ENCODE measurements at regions not wholly inside any gene's neighbourhood (a gene's known extent, or its start where the extent isn't known, plus 50 kb on each side); places are given as distances from the start of the nearest gene placed in this dataset.
"Not testable (repeated sequence)": the region's sequence is repeated elsewhere in the genome, so short reads cannot be mapped to it uniquely, and the experiment has no call there.

DNA sequence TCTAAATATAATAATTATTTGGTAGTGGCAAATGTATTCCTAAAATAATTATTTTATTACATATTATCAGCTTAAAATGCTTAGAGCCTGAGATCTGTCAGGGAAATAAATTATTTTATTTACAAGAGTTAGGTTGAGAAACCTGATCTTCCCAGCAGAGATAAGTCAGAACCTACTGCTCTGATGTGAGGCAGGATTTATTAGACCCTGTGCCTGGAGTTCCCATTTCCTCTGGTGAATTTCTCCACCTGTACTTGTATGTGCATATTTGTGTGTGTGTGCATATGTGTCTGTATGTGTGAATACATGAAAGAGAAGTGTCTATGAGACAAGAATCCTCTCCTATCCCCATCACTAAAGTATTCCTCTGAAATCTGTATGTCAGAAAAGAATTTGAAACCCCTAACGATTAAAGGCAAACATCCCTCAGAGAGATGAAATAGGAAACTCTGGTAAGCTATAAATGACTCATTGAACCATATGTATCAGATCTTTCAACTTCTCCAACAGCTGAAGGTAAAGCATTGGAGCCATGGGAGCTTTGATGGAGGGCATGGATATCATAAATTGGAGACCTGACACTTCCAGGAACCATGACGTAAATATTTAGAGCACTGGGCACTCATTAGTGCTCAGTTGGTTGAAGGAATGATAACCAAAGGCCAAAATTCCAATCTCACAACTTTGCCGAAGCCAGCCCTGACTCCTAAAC, 190.9 kb downstream of the XPNPEP1 start:
- DNase-seq (ENCODE audit: low read depth), result no peak

GRCh38 chr10:109729895-109730294, 193.4 kb downstream of the XPNPEP1 start:
- not testable (repeated sequence) for DNase-seq (ENCODE audit: low read depth)

DNA sequence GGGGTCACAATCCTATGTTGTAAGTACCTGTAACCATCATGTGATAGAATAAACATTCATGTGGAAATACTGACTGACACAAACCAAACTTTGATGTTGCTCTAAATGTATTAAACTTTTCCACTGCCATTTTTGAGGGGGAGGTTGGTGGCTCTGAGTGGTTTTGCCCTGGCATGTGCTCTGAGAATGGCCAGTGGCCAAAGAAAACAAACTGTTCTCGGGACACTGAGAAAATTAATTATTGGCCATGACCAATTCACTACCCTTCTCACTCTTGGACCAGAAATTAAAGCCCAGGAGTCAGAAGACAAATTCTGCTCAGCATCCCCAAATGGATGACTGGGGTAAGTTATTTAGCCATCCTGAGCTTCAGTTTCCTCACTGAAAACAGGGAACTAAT, 195.9 kb downstream of the XPNPEP1 start:
- DNase-seq (ENCODE audit: low read depth), result peak; percentile 77

DNA sequence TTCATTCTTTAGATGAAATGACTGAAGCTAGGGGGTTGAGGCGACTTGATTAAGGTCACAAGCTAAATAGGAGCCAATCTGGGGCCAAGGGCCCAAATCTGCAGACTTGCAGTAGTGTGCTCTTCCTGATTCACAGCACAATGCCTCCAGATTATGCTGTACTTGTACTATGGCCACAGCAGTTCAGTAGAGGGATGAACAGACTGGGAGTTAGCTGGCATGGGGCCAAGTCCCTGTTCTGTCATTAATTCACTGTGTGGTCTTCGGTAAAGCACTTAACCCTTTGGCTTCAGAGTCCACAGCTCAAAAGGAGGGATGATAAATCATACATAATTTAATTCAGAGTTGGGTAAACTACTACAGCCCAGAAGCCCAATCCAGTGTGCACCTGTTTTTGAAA, 196.8 kb downstream of the XPNPEP1 start:
- peak; percentile 61 for DNase-seq (ENCODE audit: low read depth)

DNA sequence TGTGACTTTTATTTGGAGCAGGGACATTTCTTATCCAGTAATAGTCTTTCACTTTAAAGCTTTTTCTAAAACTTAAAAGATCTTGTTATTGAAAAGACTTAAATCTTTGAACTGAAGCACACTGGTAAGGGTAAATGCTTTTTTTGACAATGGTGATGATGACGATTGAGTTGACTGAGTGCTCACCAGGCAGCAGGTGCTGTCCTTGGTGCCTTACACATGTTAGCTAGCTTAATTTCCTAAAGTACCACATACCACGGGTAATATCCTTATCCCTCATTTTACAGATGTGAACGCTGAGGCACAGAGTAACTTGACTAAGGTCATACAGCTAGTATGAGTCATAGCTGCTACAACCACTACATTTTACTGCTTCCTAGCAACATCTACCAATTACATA, 200.0 kb downstream of the XPNPEP1 start:
- DNase-seq (ENCODE audit: low read depth), result no peak

GRCh38 chr10:109721453-109722064, 201.8 kb downstream of the XPNPEP1 start:
- no peak for DNase-seq (ENCODE audit: low read depth)

- DNase-seq (ENCODE audit: low read depth), result no peak
Measured at GRCh38 chr10:109706026-109706560, 217.2 kb downstream of the XPNPEP1 start.

- no peak for DNase-seq (ENCODE audit: low read depth)
Measured at GRCh38 chr10:109701633-109702215, 221.6 kb downstream of the XPNPEP1 start.

- DNase-seq (ENCODE audit: low read depth), result no peak
Measured at GRCh38 chr10:109698882-109699664, 224.2 kb downstream of the XPNPEP1 start.

GRCh38 chr10:109698086-109698485, 225.2 kb downstream of the XPNPEP1 start:
- no peak for DNase-seq (ENCODE audit: low read depth)

GRCh38 chr10:109696981-109697775, 226.1 kb downstream of the XPNPEP1 start:
- no peak for DNase-seq (ENCODE audit: low read depth)

GRCh38 chr10:109696462-109696861, 226.8 kb downstream of the XPNPEP1 start:
- DNase-seq (ENCODE audit: low read depth), result no peak

DNA sequence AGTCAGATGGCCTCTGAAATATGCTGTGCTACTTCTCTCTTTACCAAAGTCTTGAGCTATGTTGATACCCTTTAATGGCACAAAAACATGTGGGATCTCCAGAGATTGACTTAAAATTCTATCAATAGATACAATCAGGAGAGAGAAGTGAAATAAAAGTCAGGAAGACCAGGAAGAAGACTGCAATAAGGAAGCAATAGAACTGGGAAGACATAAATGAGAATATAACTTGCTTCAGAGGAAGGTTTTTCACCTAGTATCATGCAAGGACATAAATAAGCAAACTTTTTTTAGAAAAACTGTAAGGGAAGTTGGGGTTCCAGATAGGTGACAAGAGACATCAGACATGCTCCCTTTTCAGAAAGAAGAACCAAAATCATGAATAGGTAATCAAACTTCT, 227.3 kb downstream of the XPNPEP1 start:
- no peak for DNase-seq (ENCODE audit: low read depth)

GRCh38 chr10:109689785-109690184, 233.5 kb downstream of the XPNPEP1 start:
- no peak for DNase-seq (ENCODE audit: low read depth)

DNA sequence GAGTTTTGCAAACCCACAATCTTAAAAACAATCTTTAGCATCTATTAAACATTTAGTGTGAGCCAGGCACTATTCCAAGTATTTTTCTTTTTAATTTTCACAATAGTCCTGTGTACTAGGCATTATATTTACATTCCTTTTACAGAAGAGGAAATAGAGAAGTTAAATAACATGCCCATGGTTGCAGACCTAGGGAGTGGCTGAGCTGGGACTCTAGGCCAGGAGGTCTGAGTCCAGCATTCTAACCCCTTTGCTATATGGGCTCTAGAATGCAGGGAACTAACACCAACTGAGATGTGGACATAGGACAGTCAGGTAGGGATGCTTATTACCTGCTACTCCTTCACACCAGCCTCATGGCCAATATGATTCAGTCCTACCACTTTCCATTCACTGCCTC, 243.8 kb downstream of the XPNPEP1 start:
- no peak for DNase-seq (ENCODE audit: low read depth)

DNA sequence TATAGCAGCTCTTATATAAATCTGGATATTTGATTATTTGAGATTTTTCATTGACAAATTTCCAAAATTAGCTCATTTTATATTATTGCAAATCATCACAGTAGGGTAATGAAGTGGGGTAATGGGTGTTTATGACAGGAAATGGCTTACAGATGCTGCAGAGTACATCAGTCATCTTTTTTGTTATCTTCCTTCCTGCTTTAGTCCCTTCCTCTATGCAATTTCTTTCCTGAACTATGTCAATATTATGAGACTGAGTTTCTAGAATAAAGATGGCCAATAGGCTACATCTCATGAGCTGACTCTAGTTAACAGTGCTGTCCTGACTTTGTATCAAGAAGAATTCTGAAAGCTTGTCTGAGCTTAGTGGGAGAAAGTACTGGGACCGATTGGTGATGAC, 244.5 kb downstream of the XPNPEP1 start:
- DNase-seq (ENCODE audit: low read depth), result no peak

- peak; percentile 75 for DNase-seq (ENCODE audit: low read depth)
Measured at GRCh38 chr10:109676703-109677102, 246.6 kb downstream of the XPNPEP1 start.

DNA sequence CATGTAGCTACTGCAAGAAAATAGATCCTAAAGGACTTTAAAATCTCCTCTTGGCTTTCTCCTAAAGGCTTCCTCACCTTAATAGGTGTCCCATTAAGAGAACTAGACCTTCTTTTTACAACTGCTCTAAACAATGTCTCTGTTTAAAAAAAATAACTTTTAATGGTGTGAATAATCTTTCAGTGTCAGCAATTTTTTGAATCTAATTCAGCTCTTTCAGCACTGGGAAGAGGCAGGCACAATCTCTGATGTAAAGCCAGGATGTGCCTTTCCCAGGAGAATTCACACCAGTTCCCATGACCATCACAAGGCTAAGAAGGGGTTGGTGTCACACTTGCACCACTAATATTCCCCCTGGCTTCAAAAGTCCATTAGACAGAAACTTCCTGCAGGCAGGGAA, 254.6 kb downstream of the XPNPEP1 start:
- DNase-seq (ENCODE audit: low read depth), result no peak

- no peak for DNase-seq (ENCODE audit: low read depth)
Measured at GRCh38 chr10:109668154-109668665, 255.1 kb downstream of the XPNPEP1 start.

DNA sequence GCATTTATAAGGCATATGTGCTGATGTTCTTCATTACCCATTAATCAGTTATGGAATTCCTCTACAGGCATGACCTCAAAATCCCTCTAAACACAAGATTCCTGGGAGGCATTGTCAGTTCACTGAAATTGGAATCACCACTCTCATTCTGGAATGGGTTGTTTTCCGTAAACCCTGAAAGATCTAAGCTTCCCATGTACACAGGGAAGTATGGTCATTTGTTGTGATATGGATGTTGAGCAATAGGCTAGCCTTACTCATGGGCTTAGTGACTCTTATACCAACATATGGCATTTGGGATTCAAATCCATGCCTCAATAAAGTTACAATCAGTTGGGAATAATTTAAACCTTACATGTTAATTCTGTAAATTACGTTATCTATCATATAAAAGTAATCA, 258.0 kb downstream of the XPNPEP1 start:
- DNase-seq (ENCODE audit: low read depth), result no peak

DNA sequence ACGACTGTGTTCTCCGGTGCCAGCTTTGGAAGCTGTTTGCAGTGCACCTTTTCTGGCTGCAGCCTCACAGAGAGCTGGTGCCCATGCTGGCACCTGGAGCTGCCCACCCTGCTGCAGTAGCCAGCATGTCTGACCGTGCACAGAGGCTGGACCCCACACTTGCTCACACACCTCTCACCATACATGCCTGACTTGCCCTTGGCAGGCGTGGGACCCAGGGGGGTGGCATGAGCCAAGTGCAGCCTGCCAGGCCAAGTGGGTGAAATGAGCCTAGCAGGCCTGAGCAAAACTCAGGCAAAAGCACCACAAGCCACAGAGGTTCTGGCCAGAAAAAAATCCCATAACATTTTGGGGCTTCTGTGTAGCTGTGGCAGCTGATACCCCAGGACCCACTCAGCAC, 258.8 kb downstream of the XPNPEP1 start:
- no peak for DNase-seq (ENCODE audit: low read depth)
